ENCODE measurements at regions not wholly inside any gene's neighbourhood (a gene's known extent, or its start where the extent isn't known, plus 50 kb on each side); places are given as distances from the start of the nearest gene placed in this dataset.

DNA sequence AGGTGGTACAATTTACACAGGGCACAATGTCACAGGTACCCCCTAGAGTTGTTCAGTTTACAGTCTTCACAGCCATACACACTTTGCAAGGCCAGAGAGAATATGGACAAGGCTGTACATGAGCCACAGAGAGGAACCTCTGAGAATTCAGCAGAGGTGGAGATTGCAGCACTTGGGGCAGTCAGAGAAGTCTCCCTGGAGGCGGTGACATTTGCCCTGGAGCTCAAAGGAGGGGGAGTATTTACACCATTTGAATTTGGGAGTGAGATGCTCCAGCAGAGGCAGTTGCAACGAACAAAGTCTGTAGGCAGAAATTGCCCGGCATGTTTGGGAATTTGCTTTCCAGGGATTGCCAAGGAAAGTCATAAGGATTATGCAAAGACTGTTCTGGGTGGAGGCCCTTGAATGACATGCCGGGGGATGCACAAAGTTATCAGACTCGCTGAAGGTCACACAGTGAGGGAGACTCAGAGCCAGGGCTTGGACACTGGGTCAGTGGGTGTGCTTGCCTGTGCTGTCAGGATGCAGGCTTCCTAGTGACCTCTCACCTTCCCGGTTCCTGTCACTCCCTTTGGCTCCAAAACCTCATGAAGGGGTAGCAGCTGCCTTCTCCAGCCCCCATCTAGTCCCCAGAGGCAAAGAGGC, 160.7 kb upstream of the PCBD1 start:
- Mint-ChIP-seq H3K36me3 (no peaks in the 10 kb centered on the region), H3K9me3 (peaks cover 2% of the 10 kb centered on the region), H3K27me3 (ENCODE audit: low read depth) (peaks cover 18% of the 10 kb centered on the region), H3K4me1 (peaks cover 11% of the 10 kb centered on the region), H3K4me3 (no peak overlapping the region), H3K27ac (no peak overlapping the region)
- TF ChIP-seq, protein P1, sequence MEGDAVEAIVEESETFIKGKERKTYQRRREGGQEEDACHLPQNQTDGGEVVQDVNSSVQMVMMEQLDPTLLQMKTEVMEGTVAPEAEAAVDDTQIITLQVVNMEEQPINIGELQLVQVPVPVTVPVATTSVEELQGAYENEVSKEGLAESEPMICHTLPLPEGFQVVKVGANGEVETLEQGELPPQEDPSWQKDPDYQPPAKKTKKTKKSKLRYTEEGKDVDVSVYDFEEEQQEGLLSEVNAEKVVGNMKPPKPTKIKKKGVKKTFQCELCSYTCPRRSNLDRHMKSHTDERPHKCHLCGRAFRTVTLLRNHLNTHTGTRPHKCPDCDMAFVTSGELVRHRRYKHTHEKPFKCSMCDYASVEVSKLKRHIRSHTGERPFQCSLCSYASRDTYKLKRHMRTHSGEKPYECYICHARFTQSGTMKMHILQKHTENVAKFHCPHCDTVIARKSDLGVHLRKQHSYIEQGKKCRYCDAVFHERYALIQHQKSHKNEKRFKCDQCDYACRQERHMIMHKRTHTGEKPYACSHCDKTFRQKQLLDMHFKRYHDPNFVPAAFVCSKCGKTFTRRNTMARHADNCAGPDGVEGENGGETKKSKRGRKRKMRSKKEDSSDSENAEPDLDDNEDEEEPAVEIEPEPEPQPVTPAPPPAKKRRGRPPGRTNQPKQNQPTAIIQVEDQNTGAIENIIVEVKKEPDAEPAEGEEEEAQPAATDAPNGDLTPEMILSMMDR (IDR thresholded peaks at IDR 0.05; ENCODE audit: unreplicated experiment), result no peak
- no peak for DNase-seq (ENCODE audit: low spot score in 2 of 2, unreplicated experiment in 2 of 2)

DNA sequence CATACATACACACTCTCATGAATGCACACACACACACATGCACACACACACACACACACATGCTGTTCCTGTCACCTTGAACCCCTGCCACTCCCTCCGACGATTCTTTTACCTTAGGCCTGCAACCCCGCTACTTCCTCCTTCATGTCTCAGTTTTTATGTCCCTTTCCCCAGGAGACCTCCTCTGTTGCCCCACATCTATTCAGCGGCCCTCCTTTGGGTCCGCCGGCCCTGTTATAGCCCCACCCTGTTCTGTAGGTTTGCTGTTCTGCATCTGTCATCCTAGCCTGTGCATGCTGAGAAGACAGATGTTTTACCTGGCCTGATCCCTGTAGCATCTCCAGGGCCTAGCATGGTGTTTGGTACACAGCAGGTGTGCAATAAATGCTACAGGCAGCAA, 161.6 kb upstream of the PCBD1 start:
- H3K9me3 Mint-ChIP-seq, result peaks cover 4% of the 10 kb centered on the region
- TF ChIP-seq, protein P1 (IDR thresholded peaks at IDR 0.05; ENCODE audit: unreplicated experiment), result no peak
- H3K27ac Mint-ChIP-seq, result no peak overlapping the region
- no peak overlapping the region for H3K4me3 Mint-ChIP-seq
- H3K27me3 Mint-ChIP-seq (ENCODE audit: low read depth), result peaks cover 23% of the 10 kb centered on the region
- no peaks in the 10 kb centered on the region for H3K36me3 Mint-ChIP-seq
- DNase-seq (ENCODE audit: low spot score in 2 of 2, unreplicated experiment in 2 of 2), result no peak
- peaks cover 8% of the 10 kb centered on the region for H3K4me1 Mint-ChIP-seq

DNA sequence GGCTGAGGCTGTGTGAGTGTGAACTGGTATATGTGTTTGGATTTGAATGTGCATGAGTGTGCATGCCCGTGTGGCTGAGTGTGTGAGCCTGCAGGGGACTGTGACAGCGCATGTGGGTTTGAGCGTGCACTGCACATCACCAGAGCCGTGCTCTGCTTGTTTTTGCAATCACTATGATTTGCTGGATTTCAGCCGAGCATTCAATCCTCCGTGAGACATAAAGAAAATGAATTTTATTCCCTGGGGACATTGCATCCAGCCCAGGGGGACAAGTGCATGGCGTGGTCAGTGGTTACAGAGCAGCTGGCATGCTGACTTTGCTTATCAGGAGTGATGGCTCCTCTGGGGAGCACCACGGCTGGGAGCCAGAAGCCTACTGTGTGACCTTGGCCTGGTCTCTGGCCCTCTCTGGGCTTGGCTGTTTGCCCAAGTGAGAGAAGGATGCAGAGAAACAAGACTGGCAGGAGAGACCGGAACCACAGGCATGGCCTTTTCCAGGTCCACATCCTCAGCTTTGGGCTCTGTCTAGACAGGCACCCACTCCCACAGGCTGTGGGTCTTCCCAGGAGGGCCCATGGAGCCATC, 160.2 kb upstream of the UNC5B start:
- Mint-ChIP-seq H3K36me3 (no peaks in the 10 kb centered on the region), H3K27ac (no peak overlapping the region), H3K4me3 (no peak overlapping the region), H3K27me3 (ENCODE audit: low read depth) (peaks cover 34% of the 10 kb centered on the region), H3K4me1 (no peaks in the 10 kb centered on the region), H3K9me3 (peaks cover 4% of the 10 kb centered on the region)
- no peak for DNase-seq (ENCODE audit: low spot score in 2 of 2, unreplicated experiment in 2 of 2)
- TF ChIP-seq, protein P1 (IDR thresholded peaks at IDR 0.05; ENCODE audit: unreplicated experiment), result no peak

DNA sequence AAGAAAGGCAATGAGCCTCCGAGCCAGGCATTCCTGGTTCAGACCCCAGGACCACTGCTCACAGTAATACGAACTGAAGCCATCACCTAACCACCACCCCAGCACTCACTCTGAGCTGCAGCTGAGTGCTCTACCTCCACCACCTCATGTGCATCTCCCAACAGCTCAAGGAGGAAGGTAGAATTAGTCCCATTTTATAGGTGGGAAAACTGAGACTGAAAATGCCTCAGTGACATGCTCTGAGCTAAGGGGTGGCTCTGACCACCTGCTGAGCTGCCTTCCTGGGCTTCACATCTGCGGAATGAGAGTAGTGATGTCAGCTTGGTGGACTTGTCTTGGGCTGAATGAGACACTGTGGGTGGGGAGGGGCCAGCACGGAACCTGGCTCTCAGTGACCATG, 159.7 kb upstream of the UNC5B start:
- no peak for DNase-seq (ENCODE audit: low spot score in 2 of 2, unreplicated experiment in 2 of 2)
- TF ChIP-seq, protein P1 (IDR thresholded peaks at IDR 0.05; ENCODE audit: unreplicated experiment), result no peak
- Mint-ChIP-seq H3K9me3 (peaks cover 4% of the 10 kb centered on the region), H3K4me1 (no peaks in the 10 kb centered on the region), H3K27me3 (ENCODE audit: low read depth) (peaks cover 34% of the 10 kb centered on the region), H3K27ac (no peak overlapping the region), H3K36me3 (no peaks in the 10 kb centered on the region), H3K4me3 (no peak overlapping the region)

DNA sequence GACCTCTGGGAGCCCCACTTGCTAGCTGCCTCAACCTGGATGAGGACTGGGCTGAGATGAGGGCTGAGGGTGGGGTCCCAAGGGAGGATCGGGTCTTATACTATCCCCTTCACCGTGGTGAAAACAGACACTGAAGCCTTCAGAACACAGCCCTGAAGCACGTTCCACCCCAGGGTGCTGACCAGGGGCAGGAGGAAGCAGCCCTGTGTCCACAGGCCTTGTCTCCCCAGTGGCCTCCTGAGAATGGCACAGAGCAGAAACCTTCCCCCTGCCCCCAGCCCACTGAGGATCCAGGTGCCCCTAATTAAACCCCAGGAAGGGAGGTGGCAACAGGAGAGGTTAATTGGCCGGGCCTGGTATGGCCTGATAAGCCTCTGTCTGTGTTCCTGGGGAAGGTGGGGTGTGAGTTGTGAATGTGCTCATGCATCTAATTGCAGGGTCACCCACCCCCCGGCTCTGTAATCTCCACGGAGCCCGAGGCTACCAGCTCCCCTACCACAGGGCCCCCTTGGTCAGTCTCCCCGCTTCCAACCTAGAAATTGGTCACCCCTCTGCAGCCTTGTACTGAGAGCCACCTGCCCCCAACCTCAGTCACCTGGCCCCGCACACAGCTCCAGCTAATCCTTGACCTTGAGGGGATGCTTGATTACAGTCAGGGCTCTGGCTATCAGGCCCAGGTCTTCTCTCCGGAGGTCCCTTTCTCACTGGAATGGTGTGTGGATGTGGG, 159.0 kb upstream of the UNC5B start:
- no peak overlapping the region for H3K27ac Mint-ChIP-seq
- no peak overlapping the region for H3K4me3 Mint-ChIP-seq
- H3K4me1 Mint-ChIP-seq, result no peaks in the 10 kb centered on the region
- TF ChIP-seq, protein P1 (IDR thresholded peaks at IDR 0.05; ENCODE audit: unreplicated experiment), result no peak
- peaks cover 4% of the 10 kb centered on the region for H3K9me3 Mint-ChIP-seq
- DNase-seq (ENCODE audit: low spot score in 2 of 2, unreplicated experiment in 2 of 2), result no peak
- peaks cover 34% of the 10 kb centered on the region for H3K27me3 Mint-ChIP-seq (ENCODE audit: low read depth)
- H3K36me3 Mint-ChIP-seq, result no peaks in the 10 kb centered on the region

All from mesothelial cell of epicardium (in vitro differentiated cells).